Gastrocnemius medialis (tissue), 4 donors: ENCODE measurements at regions not wholly inside any gene's neighbourhood (a gene's known extent, or its start where the extent isn't known, plus 50 kb on each side); places are given as distances from the start of the nearest gene placed in this dataset.
A peak's percentile ranks its signal among the peaks of the same experiment; 100 is the strongest.

Source experiments
- ATAC-seq, 2 donors: fragments of 150-250 bp; one replicate each; pipeline ENCODE4 v1.9.1; 2016
- DNase-seq, 2 donors: peaks; one replicate each; pipeline ENCODE4 v3.0.0-alpha.2; 2019
- H3K27ac ChIP-seq, 4 donors: fragments of 200-600 bp; sonication (generic); 1 replicate in 1 of 4; 2 replicates in 3 of 4; pipeline ENCODE4 v1.5.1; 2016 to 2018; ENCODE audit warnings: mild to moderate bottlenecking in 2 of 4, moderate library complexity in 1 of 4
- H3K27me3 ChIP-seq, 3 donors: fragments of 200-600 bp; sonication (generic) in 2 of 3; 1 replicate in 1 of 3; 2 replicates in 2 of 3; pipeline versions ENCODE4 v1.5.1 to v1.6.0; 2016 to 2019; ENCODE audit warnings: mild to moderate bottlenecking in 1 of 3, moderate library complexity in 1 of 3
- H3K36me3 ChIP-seq, 2 donors: fragments of 200-600 bp; sonication (generic) in 1 of 2; one replicate each; pipeline ENCODE4 v1.5.1; 2017 to 2018
- H3K4me1 ChIP-seq, 2 donors: fragments of 200-600 bp; sonication (generic) in 1 of 2; one replicate each; pipeline ENCODE4 v1.5.1; 2016 to 2017; ENCODE audit warnings: mild to moderate bottlenecking in 2 of 2
- H3K4me3 ChIP-seq, 4 donors: fragments of 200-600 bp; sonication (generic) in 3 of 4; 1 replicate in 1 of 4; 2 replicates in 3 of 4; pipeline ENCODE4 v1.5.1; 2016 to 2019; ENCODE audit warnings: mild to moderate bottlenecking in 2 of 4
- H3K9me3 ChIP-seq, 3 donors: fragments of 200-600 bp; sonication (generic) in 2 of 3; 1 replicate in 1 of 3; 2 replicates in 2 of 3; pipeline ENCODE4 v1.5.1; 2016 to 2019
- CTCF ChIP-seq, 5 experiments: fragments of 450-650 bp in 3 of 5; fragments of 200-600 bp in 2 of 5; sonication (generic) in 2 of 5; IDR thresholded peaks in 4 of 5; conservative IDR thresholded peaks in 1 of 5; 1 replicate in 4 of 5; 2 replicates in 1 of 5; pipeline ENCODE4 v1.5.1; 2016 to 2019; ENCODE audit warnings: antibody characterized with exemption in 5 of 5, mild to moderate bottlenecking in 3 of 5, moderate library complexity in 3 of 5
- POLR2A ChIP-seq, 2 donors: fragments of 450-650 bp; IDR thresholded peaks; one replicate each; pipeline ENCODE4 v1.6.1; 2017; ENCODE audit warnings: antibody characterized with exemption in 2 of 2, mild to moderate bottlenecking in 2 of 2, moderate library complexity in 2 of 2
- in situ Hi-C, 4 donors: fragments of 200-750 bp; cut with MboI; loops; one replicate each; pipeline versions ENCODE4 v1.15.0 to v1.8.0; 2017; ENCODE audit warnings: low sequenced_read_pairs in 4 of 4
- intact Hi-C: fragments of 100-400 bp; cut with DNase I; formaldehyde crosslinking; loops from one replicate; pipeline ENCODE4 v1.15.1; 2023; ENCODE audit warnings: low total_unique reads

GRCh38 chr4:175947117-175947722, 118.4 kb upstream of the WDR17 start:
- TF ChIP-seq POLR2A (IDR thresholded peaks at IDR 0.05) (no peak), CTCF (IDR thresholded peaks at IDR 0.05 in 4 of 5, conservative IDR thresholded peaks at IDR 0.05 in 1 of 5) (peak in 4 of 5 experiments; percentile 8 to 56 (median 36))

GRCh38 chr4:175951794-175952193, 113.8 kb upstream of the WDR17 start:
- ATAC-seq (no peak), DNase-seq (no peak)
- Histone ChIP-seq H3K4me1 (no peaks in the 10 kb centered on the region), H3K36me3 (no peaks in the 10 kb centered on the region), H3K27me3 (no peaks in the 10 kb centered on the region), H3K9me3 (no peaks in the 10 kb centered on the region), H3K27ac (no peak overlapping the region), H3K4me3 (no peak overlapping the region)
- in situ Hi-C loops (no loop called here), intact Hi-C loops (loop anchor here (10.0 kb wide), 1 partner anchor 393 kb away; no protein-coding TSS in a partner anchor)
- TF ChIP-seq CTCF (IDR thresholded peaks at IDR 0.05 in 4 of 5, conservative IDR thresholded peaks at IDR 0.05 in 1 of 5) (no peak), POLR2A (IDR thresholded peaks at IDR 0.05) (no peak)

More at GRCh38 chr4:175947117-175947722, 118.4 kb upstream of the WDR17 start:
- no peaks in the 10 kb centered on the region for H3K4me1 ChIP-seq
- DNase-seq (no peak), ATAC-seq (no peak)
- no peaks in the 10 kb centered on the region for H3K27me3 ChIP-seq
- H3K36me3 ChIP-seq, result no peaks in the 10 kb centered on the region
- no peaks in the 10 kb centered on the region for H3K9me3 ChIP-seq
- in situ Hi-C loops (loop anchor here in 1 of 4 donors (25.0 kb wide), 1 partner anchor 390 kb away; no protein-coding TSS in a partner anchor), intact Hi-C loops (no loop called here)
- no peak overlapping the region for H3K4me3 ChIP-seq
- no peak overlapping the region for H3K27ac ChIP-seq

- no peaks in the 10 kb centered on the region for H3K4me1 ChIP-seq
- no peaks in the 10 kb centered on the region for H3K9me3 ChIP-seq
- intact Hi-C loops, result loop anchor here (10.0 kb wide), 1 partner anchor 392 kb away; no protein-coding TSS in a partner anchor
- ATAC-seq (no peak), DNase-seq (no peak)
- no peak overlapping the region for H3K27ac ChIP-seq
- H3K27me3 ChIP-seq, result no peaks in the 10 kb centered on the region
- no peak for TF ChIP-seq POLR2A (IDR thresholded peaks at IDR 0.05)
- TF ChIP-seq CTCF (IDR thresholded peaks at IDR 0.05 in 4 of 5, conservative IDR thresholded peaks at IDR 0.05 in 1 of 5), result no peak
- in situ Hi-C loops, result no loop called here
- H3K36me3 ChIP-seq, result no peaks in the 10 kb centered on the region
- H3K4me3 ChIP-seq, result no peak overlapping the region
Observed at GRCh38 chr4:175953116-175953515, 112.5 kb upstream of the WDR17 start.

GRCh38 chr4:175953960-175954521, 111.6 kb upstream of the WDR17 start:
- Histone ChIP-seq H3K27ac (no peak overlapping the region), H3K36me3 (no peaks in the 10 kb centered on the region), H3K27me3 (no peaks in the 10 kb centered on the region), H3K4me3 (no peak overlapping the region), H3K4me1 (no peaks in the 10 kb centered on the region), H3K9me3 (no peaks in the 10 kb centered on the region)
- ATAC-seq (no peak), DNase-seq (no peak)
- intact Hi-C loops, result loop anchor here (10.0 kb wide), 1 partner anchor 391 kb away; no protein-coding TSS in a partner anchor
- in situ Hi-C loops, result no loop called here
- no peak for TF ChIP-seq CTCF (IDR thresholded peaks at IDR 0.05 in 4 of 5, conservative IDR thresholded peaks at IDR 0.05 in 1 of 5)
- TF ChIP-seq POLR2A (IDR thresholded peaks at IDR 0.05), result no peak
